Bronchial epithelial cell (primary cell): ENCODE measurements at regions not wholly inside any gene's neighbourhood (a gene's known extent, or its start where the extent isn't known, plus 50 kb on each side); places are given as distances from the start of the nearest gene placed in this dataset.

Source experiments
- DNase-seq: peaks from one replicate; pipeline ENCODE4 v3.0.0-alpha.2; 2010; ENCODE audit warnings: low read depth
- FAIRE-seq: peaks from 2 replicates; lab custom pipeline; 2011; peaks lifted over from hg19 to GRCh38; lab: Jason Lieb, UNC
- H3K27me3 ChIP-seq: 2 replicates; pipeline ENCODE4 v1.5.1; 2011; ENCODE audit warnings: low read length; ENCODE audit not compliant: control insufficient read depth, insufficient read depth
- H3K36me3 ChIP-seq: 2 replicates; pipeline ENCODE4 v1.5.1; 2011; ENCODE audit warnings: low read length; ENCODE audit not compliant: control insufficient read depth, insufficient read depth
- H3K4me3 ChIP-seq: 2 replicates; pipeline ENCODE4 v1.5.1; 2011; ENCODE audit warnings: mild to moderate bottlenecking, low read depth, low read length, control low read depth
- TF ChIP-seq, protein P1 (sequence below): IDR thresholded peaks from 2 replicates; pipeline ENCODE4 v1.5.1; 2011; ENCODE audit warnings: mild to moderate bottlenecking, moderate library complexity, low read length, control low read depth, inconsistent platforms; ENCODE audit not compliant: insufficient read depth, severe bottlenecking

DNA sequence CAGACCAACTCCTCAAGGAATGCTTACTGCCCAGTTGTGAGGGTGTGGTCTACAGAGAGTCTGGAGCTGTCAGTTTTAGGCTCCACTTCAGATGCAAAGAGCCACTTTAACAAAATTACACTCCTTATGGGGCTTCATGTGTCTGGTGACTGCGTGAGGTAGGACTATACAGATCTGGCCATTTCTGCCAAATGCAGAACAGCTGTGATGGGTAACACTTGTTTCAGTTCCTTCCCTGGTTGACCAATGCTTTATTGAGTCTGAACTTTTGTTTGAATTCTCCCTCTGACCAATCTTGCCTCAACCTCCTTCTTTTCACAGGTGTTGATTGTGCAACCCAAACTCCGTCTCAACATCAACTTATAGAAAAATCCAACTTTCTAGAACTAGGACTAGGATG lies 181.2 kb downstream of the OMA1 start:
- Histone ChIP-seq H3K36me3 (no peaks in the 10 kb centered on the region), H3K27me3 (no peaks in the 10 kb centered on the region), H3K4me3 (no peak overlapping the region)
- TF ChIP-seq, protein P1, sequence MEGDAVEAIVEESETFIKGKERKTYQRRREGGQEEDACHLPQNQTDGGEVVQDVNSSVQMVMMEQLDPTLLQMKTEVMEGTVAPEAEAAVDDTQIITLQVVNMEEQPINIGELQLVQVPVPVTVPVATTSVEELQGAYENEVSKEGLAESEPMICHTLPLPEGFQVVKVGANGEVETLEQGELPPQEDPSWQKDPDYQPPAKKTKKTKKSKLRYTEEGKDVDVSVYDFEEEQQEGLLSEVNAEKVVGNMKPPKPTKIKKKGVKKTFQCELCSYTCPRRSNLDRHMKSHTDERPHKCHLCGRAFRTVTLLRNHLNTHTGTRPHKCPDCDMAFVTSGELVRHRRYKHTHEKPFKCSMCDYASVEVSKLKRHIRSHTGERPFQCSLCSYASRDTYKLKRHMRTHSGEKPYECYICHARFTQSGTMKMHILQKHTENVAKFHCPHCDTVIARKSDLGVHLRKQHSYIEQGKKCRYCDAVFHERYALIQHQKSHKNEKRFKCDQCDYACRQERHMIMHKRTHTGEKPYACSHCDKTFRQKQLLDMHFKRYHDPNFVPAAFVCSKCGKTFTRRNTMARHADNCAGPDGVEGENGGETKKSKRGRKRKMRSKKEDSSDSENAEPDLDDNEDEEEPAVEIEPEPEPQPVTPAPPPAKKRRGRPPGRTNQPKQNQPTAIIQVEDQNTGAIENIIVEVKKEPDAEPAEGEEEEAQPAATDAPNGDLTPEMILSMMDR = no peak
- FAIRE-seq (peak; percentile 50), DNase-seq (no peak)

DNA sequence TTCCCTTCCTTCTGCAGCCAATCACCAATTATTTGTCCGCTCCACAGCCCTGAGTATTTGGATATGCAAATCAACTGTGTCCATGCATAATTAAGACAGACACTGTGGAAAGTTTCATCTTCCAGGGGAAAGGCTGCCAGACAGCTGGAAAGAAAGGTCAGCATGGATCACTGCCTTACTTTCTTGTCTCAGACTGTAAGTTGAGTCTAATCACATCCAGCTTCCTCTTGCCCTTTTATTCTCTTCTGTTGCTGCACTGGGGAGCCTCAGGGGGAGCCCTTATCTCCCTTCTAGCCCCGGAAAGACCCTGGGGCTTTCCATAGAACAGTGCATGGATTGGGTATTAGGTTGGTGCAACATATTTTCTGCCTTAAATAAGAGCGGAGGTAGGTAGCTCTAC lies 182.9 kb downstream of the OMA1 start:
- peak; percentile 72 for FAIRE-seq
- no peak overlapping the region for H3K4me3 ChIP-seq
- no peaks in the 10 kb centered on the region for H3K36me3 ChIP-seq
- TF ChIP-seq, protein P1 = no peak
- H3K27me3 ChIP-seq = no peaks in the 10 kb centered on the region
- DNase-seq = no peak

DNA sequence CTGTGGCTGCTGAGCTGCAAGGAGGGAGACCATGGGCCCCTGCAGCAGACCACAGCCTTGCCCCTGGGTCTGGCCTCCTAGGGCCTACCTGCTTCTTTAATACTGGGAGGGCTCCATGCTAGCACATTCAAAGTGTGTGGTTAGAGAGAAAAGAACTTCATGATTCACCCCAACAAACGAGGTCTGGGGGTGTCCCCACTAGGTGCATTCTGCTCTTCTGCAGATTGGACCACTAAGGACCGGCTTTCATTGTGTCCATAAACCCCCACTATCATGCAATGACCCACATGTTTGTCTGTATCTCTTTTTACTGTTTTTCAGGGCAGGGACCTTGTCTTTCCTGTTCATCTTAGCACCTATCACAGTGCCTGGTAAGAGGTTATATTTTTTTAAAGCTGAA lies 185.4 kb downstream of the OMA1 start:
- FAIRE-seq (no peak), DNase-seq (no peak)
- H3K4me3 ChIP-seq = no peak overlapping the region

DNA sequence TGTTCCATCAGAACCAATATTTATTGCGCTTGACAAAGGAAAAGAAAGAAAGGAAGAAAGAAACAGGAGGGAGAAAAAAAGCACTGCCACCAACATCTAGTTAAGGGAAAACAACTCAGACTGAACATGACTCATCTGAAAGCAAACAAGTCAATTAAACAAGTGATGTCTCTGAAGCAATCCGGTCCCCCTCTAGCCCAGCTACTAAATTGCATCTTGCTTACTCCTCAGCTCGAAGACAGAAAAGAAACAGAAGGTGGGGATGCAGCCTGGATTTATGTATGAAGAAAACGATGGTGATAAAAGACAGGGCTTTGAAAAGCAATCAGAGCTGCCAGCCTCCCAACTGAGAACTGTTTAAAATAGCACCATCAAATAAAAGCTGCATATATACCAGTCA lies 188.2 kb downstream of the OMA1 start:
- no peaks in the 10 kb centered on the region for H3K27me3 ChIP-seq
- FAIRE-seq (no peak), DNase-seq (peak; percentile 44)
- H3K4me3 ChIP-seq = no peak overlapping the region
- no peaks in the 10 kb centered on the region for H3K36me3 ChIP-seq
- TF ChIP-seq, protein P1 = no peak

More for the DNA sequence above, 185.4 kb downstream of the OMA1 start:
- TF ChIP-seq, protein P1 = no peak
- no peaks in the 10 kb centered on the region for H3K27me3 ChIP-seq
- H3K36me3 ChIP-seq = no peaks in the 10 kb centered on the region

DNA sequence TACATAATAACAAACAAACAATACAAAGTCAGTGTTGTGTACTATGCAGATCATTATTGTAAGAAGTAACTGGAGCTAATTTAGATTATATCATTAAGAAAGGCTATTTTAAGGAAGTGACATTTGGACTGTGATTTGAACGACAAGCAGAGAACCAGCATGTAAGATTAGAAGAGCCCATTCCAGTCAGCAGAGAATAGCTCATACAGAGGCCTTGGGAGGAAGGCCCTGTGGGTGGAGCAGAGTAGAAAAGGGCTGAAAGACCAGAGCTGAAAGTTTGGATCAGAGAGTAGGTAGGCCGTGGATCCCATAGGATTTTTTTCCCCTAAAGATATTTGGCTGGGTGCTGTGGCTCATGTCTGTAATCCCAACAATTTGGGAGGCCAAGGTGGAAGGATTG lies 190.1 kb downstream of the OMA1 start:
- no peaks in the 10 kb centered on the region for H3K27me3 ChIP-seq
- DNase-seq (no peak), FAIRE-seq (no peak)
- no peak overlapping the region for H3K4me3 ChIP-seq
- TF ChIP-seq, protein P1 = no peak
- no peaks in the 10 kb centered on the region for H3K36me3 ChIP-seq

DNA sequence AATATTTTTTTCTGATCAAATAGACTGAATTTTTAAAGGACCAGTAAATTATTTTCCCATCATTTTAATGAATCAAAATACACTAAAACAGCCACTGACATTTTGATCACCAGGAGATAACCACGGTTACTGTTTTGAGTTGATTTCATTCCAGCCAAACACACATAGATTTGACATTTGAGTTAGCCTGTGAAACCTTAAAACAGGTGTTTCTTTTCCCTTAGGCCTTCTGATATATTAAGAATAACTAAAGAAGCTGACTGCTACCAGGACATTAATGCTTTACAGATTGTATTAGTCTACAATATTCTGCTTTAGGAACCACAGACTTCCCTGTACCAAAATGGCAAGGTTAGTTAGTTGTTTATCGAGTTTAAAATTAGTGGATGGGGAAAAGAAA lies 193.4 kb downstream of the OMA1 start:
- no peaks in the 10 kb centered on the region for H3K27me3 ChIP-seq
- no peaks in the 10 kb centered on the region for H3K36me3 ChIP-seq
- FAIRE-seq (no peak), DNase-seq (no peak)
- TF ChIP-seq, protein P1 = no peak
- H3K4me3 ChIP-seq = no peak overlapping the region
